WERI-Rb-1 (cell line): ENCODE measurements at regions not wholly inside any gene's neighbourhood (a gene's known extent, or its start where the extent isn't known, plus 50 kb on each side); places are given as distances from the start of the nearest gene placed in this dataset.
"Not testable (repeated sequence)": the region's sequence is repeated elsewhere in the genome, so short reads cannot be mapped to it uniquely, and the experiment has no call there.

Experiments
- DNase-seq: peaks from one replicate; pipeline ENCODE4 v3.0.0-alpha.2; 2020
- H3K27ac ChIP-seq: fragments of 250-450 bp; sonication (Bioruptor Pico); 2 replicates; pipeline ENCODE4 v1.5.1; 2020; ENCODE audit warnings: mild to moderate bottlenecking, moderate library complexity
- H3K27me3 ChIP-seq: fragments of 250-450 bp; sonication (Bioruptor Pico); 2 replicates; pipeline ENCODE4 v1.5.1; 2021; ENCODE audit warnings: mild to moderate bottlenecking, low read depth, moderate library complexity; ENCODE audit not compliant: insufficient read depth, severe bottlenecking
- H3K36me3 ChIP-seq: fragments of 250-450 bp; sonication (Bioruptor Pico); 2 replicates; pipeline ENCODE4 v1.5.1; 2020; ENCODE audit warnings: mild to moderate bottlenecking, moderate library complexity
- H3K4me3 ChIP-seq: 2 replicates; pipeline ENCODE4 v1.5.1; 2011; ENCODE audit warnings: low read depth, mild to moderate bottlenecking, control low read depth, low read length
- H3K9me3 ChIP-seq: fragments of 250-450 bp; sonication (Bioruptor Pico); 2 replicates; pipeline ENCODE4 v1.5.1; 2021; ENCODE audit warnings: mild to moderate bottlenecking, moderate library complexity; ENCODE audit not compliant: severe bottlenecking
- TF ChIP-seq, protein P1 (sequence below): IDR thresholded peaks from 2 replicates; pipeline ENCODE4 v1.5.1; 2011; ENCODE audit warnings: low read depth, mild to moderate bottlenecking, control low read depth, inconsistent platforms, low read length

DNA sequence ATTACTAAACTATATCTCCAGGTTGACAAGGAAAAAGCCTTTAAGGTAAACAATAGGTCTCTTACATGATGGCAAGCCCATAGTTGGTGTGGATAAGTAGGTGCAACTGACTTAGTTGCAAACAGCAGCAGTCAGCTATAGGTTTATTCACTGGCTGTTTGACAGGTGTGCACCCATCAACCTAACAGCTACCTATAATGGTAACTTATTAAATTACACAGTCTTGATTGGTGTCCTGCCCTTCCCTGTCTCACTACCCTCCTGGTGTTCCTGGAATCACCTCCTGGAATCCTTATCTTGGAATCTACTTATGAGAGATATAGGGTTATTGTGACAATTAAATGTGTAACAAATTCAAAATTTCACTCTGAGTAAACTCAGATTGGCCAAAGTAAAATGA, 467.8 kb upstream of the UBE2E2 start:
- Histone ChIP-seq H3K36me3 (no peaks in the 10 kb centered on the region), H3K4me3 (no peak overlapping the region), H3K27ac (no peak overlapping the region), H3K27me3 (no peaks in the 10 kb centered on the region), H3K9me3 (no peaks in the 10 kb centered on the region)
- TF ChIP-seq, protein P1, sequence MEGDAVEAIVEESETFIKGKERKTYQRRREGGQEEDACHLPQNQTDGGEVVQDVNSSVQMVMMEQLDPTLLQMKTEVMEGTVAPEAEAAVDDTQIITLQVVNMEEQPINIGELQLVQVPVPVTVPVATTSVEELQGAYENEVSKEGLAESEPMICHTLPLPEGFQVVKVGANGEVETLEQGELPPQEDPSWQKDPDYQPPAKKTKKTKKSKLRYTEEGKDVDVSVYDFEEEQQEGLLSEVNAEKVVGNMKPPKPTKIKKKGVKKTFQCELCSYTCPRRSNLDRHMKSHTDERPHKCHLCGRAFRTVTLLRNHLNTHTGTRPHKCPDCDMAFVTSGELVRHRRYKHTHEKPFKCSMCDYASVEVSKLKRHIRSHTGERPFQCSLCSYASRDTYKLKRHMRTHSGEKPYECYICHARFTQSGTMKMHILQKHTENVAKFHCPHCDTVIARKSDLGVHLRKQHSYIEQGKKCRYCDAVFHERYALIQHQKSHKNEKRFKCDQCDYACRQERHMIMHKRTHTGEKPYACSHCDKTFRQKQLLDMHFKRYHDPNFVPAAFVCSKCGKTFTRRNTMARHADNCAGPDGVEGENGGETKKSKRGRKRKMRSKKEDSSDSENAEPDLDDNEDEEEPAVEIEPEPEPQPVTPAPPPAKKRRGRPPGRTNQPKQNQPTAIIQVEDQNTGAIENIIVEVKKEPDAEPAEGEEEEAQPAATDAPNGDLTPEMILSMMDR = no peak
- no peak for DNase-seq

DNA sequence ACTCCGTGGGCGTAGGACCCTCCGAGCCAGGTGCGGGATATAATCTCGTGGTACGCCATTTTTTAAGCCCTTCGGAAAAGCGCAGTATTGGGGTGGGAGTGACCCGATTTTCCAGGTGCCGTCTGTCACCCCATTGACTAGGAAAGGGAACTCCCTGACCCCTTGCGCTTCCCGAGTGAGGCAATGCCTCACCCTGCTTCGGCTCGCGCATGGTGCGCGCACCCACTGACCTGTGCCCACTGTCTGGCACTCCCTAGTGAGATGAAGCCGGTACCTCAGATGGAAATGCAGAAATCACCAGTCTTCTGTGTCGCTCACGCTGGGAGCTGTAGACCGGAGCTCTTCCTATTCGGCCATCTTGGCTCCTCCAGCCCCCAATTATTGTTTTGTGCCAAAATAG, 459.7 kb upstream of the UBE2E2 start:
- not testable (repeated sequence) for H3K36me3 ChIP-seq, H3K27me3 ChIP-seq, H3K4me3 ChIP-seq, DNase-seq, H3K9me3 ChIP-seq, H3K27ac ChIP-seq

DNA sequence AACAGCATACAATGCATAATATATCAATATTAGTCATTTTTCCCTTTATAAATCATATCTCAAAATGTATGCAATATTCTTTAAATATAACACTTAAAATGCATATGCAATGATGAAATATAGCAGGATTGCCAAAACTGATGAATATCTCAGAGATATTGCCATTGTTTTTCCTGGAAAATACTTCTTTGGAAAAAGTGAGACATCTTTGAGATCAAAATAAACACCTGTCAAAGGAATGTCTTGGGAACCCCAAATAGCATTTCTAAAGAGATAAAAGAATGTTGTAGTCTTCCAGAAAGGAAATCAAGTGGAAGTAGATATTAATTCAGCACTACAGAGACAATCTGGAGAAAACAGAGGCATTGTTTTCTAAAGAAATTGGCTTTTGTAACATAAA, 457.8 kb upstream of the UBE2E2 start:
- Histone ChIP-seq H3K9me3 (no peaks in the 10 kb centered on the region), H3K27me3 (no peaks in the 10 kb centered on the region), H3K4me3 (no peak overlapping the region), H3K27ac (no peak overlapping the region), H3K36me3 (no peaks in the 10 kb centered on the region)
- TF ChIP-seq, protein P1 = no peak
- no peak for DNase-seq

DNA sequence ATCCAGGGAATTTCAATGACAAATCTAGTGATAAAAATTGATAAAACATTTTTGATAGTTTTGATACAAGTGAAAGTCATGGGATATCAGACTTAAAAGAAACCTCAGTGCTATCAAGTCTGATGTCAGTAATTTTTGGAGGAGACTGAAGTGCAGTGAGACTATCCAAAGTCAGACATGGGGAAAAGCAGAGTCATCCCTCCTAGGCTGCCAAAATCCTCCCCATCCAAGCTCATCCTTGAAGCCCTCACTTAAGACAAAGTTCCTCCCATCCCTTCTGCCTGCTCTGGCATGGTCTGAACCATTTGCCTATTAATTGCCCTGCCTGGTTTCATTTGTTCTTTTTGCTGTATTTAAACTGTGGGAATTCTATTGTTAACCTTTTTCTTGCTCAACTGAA, 456.9 kb upstream of the UBE2E2 start:
- TF ChIP-seq, protein P1 = no peak
- Histone ChIP-seq H3K36me3 (no peaks in the 10 kb centered on the region), H3K4me3 (no peak overlapping the region), H3K27ac (no peak overlapping the region), H3K27me3 (no peaks in the 10 kb centered on the region), H3K9me3 (no peaks in the 10 kb centered on the region)
- no peak for DNase-seq

DNA sequence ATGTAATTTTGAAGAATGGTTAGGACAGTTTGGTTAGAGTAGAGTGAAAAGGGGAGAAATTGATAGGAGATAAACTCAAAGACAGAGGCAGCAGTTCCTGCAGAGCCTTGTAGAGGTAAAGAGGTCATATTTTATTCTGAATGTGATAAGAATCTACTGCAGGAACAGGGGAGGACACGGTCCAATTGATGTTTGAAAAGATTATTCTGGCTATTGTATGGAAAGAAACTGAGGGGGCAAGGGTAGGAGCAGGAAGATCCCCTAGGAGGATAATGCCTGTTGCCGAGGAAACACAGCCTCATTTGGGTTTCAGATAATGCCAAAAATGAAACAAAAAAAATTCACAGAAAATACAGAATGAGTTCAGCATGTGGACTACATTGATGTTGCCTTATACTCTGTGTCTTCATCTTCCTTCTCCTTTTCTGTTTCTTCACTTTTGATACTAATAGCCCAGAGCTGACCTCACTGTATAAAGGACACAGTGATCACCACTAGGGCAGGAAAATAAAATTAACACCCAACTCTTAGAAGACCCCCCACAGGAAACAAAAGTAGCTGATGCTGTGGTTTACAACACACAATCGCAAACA, 454.6 kb upstream of the UBE2E2 start:
- Histone ChIP-seq H3K4me3 (no peak overlapping the region), H3K27me3 (no peaks in the 10 kb centered on the region), H3K27ac (no peak overlapping the region), H3K36me3 (no peaks in the 10 kb centered on the region), H3K9me3 (no peaks in the 10 kb centered on the region)
- TF ChIP-seq, protein P1 = no peak
- DNase-seq = no peak

DNA sequence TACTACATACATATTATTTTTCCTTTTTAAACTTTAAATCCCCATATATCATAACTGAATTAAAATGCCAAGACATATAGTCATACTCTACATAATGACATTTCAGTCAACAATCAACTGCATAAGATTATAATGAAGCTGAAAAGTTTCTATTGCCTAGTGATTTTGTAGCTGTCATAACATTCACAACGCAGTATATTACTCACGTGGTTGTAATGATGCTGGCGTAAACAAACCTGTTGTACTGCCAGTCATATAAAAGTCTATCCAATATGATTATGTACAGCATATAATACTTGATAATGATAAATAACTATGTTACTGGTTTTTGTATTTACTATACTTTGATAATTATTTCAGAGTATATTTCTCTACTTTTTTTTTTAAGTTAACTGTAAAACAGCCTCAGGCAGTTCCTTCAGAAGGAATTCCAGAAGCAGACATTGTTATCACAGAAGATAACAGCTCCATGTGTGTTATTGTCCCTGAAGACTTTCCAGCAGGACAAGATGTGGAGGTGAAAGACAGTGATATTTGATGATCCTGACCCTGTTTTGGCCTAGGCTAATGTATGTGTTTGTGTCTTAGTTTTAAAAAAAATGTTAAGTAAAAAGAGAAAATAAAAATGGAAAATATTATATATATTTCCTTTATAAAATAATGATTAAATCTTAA, 443.4 kb upstream of the UBE2E2 start:
- H3K27ac ChIP-seq = no peak overlapping the region
- DNase-seq = no peak
- no peak overlapping the region for H3K4me3 ChIP-seq
- H3K27me3 ChIP-seq = no peaks in the 10 kb centered on the region
- no peaks in the 10 kb centered on the region for H3K9me3 ChIP-seq
- H3K36me3 ChIP-seq = no peaks in the 10 kb centered on the region
- TF ChIP-seq, protein P1 = no peak
